Tibial nerve (tissue), 4 donors: ENCODE measurements at regions not wholly inside any gene's neighbourhood (a gene's known extent, or its start where the extent isn't known, plus 50 kb on each side); places are given as distances from the start of the nearest gene placed in this dataset.

Experiments
- EP300 ChIP-seq, 2 donors: sonication (generic); formaldehyde crosslinking; IDR thresholded peaks; one replicate each; pipeline ENCODE4 v1.6.1; 2017; ENCODE audit warnings: antibody characterized with exemption in 2 of 2, mild to moderate bottlenecking in 1 of 2
- POLR2A ChIP-seq, 2 donors: fragments of 450-650 bp; IDR thresholded peaks; one replicate each; pipeline ENCODE4 v1.6.1; 2017; ENCODE audit warnings: antibody characterized with exemption in 2 of 2, mild to moderate bottlenecking in 2 of 2, moderate library complexity in 2 of 2
- TF ChIP-seq, protein P1 (sequence below), 5 experiments: fragments of 200-600 bp in 3 of 5; fragments of 450-650 bp in 2 of 5; sonication (generic) in 3 of 5; IDR thresholded peaks; one replicate each; pipeline ENCODE4 v1.5.1; 2016 to 2019; ENCODE audit warnings: antibody characterized with exemption in 5 of 5, mild to moderate bottlenecking in 3 of 5, moderate library complexity in 2 of 5

- TF ChIP-seq, protein P1, sequence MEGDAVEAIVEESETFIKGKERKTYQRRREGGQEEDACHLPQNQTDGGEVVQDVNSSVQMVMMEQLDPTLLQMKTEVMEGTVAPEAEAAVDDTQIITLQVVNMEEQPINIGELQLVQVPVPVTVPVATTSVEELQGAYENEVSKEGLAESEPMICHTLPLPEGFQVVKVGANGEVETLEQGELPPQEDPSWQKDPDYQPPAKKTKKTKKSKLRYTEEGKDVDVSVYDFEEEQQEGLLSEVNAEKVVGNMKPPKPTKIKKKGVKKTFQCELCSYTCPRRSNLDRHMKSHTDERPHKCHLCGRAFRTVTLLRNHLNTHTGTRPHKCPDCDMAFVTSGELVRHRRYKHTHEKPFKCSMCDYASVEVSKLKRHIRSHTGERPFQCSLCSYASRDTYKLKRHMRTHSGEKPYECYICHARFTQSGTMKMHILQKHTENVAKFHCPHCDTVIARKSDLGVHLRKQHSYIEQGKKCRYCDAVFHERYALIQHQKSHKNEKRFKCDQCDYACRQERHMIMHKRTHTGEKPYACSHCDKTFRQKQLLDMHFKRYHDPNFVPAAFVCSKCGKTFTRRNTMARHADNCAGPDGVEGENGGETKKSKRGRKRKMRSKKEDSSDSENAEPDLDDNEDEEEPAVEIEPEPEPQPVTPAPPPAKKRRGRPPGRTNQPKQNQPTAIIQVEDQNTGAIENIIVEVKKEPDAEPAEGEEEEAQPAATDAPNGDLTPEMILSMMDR (IDR thresholded peaks at IDR 0.05) = no peak
- no peak for TF ChIP-seq POLR2A (IDR thresholded peaks at IDR 0.05)
- TF ChIP-seq EP300 (IDR thresholded peaks at IDR 0.05) = no peak
These were observed 96.9 kb upstream of the KLF4 start for GRCh38 chr9:107586493-107586892.
